ENCODE measurements at regions not wholly inside any gene's neighbourhood (a gene's known extent, or its start where the extent isn't known, plus 50 kb on each side); places are given as distances from the start of the nearest gene placed in this dataset.

DNA sequence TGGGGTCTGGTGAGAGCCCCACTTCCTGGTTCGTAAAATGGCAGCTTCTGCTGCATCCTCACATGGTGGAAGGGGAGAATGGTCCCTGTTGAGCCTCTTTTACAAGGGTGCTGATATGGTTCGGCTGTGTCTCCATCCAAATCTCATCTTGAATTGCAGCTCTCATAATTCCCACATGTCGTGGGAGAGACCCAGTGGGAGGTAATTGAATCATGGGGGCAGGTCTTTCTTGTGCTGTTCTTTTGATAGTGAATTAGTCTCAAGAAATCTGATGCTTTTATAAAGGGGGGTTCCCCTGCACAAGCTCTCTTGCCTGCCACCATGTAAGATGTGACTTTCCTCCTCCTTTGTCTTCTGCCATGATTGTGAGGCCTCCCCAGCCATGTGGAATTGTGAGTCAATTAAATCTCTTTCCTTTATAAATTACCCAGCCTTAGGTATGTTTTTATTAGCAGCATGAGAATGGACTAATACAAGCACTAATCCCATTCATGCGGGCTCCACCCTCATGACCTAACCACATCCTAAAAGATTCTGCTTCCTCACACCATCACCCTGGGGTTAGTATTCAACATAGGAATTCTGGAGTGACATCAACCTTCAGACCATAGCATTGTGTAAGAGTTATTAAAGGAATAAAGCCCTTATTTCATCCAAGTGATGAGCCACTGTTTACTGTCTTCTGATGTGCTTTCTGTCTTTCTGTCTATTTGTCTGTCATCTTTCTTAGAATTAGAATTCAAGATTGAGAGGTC lies 159.0 kb upstream of the IRS2 start:
- TF ChIP-seq, protein P1, sequence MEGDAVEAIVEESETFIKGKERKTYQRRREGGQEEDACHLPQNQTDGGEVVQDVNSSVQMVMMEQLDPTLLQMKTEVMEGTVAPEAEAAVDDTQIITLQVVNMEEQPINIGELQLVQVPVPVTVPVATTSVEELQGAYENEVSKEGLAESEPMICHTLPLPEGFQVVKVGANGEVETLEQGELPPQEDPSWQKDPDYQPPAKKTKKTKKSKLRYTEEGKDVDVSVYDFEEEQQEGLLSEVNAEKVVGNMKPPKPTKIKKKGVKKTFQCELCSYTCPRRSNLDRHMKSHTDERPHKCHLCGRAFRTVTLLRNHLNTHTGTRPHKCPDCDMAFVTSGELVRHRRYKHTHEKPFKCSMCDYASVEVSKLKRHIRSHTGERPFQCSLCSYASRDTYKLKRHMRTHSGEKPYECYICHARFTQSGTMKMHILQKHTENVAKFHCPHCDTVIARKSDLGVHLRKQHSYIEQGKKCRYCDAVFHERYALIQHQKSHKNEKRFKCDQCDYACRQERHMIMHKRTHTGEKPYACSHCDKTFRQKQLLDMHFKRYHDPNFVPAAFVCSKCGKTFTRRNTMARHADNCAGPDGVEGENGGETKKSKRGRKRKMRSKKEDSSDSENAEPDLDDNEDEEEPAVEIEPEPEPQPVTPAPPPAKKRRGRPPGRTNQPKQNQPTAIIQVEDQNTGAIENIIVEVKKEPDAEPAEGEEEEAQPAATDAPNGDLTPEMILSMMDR (IDR thresholded peaks at IDR 0.05) = no peak
- TF ChIP-seq POLR2A (IDR thresholded peaks at IDR 0.05) = no peak

All from gastroesophageal sphincter (tissue), 3 donors.